PFSK-1 (cell line): ENCODE measurements at regions not wholly inside any gene's neighbourhood (a gene's known extent, or its start where the extent isn't known, plus 50 kb on each side); places are given as distances from the start of the nearest gene placed in this dataset.

ENCODE experiments used
- FOXP2 ChIP-seq: optimal IDR thresholded peaks from 2 replicates; pipeline ENCODE3; 2011; ENCODE audit warnings: borderline replicate concordance, control low read depth, inconsistent platforms; ENCODE audit not compliant: insufficient read depth; ENCODE audit errors: extremely low read length, extremely low read depth
- POLR2AphosphoS5 ChIP-seq: IDR thresholded peaks from 2 replicates; pipeline ENCODE4 v1.6.1; 2012; ENCODE audit warnings: low read depth, mild to moderate bottlenecking, control low read depth, low read length, moderate library complexity
- SIN3A ChIP-seq: IDR thresholded peaks from 2 replicates; pipeline ENCODE4 v1.6.1; 2012; ENCODE audit warnings: mild to moderate bottlenecking, low read length, moderate library complexity, borderline replicate concordance; ENCODE audit not compliant: insufficient read depth
- TAF1 ChIP-seq: IDR thresholded peaks from 2 replicates; pipeline ENCODE4 v1.6.1; 2012; ENCODE audit warnings: low read length, control low read depth, borderline replicate concordance; ENCODE audit not compliant: insufficient read depth

DNA sequence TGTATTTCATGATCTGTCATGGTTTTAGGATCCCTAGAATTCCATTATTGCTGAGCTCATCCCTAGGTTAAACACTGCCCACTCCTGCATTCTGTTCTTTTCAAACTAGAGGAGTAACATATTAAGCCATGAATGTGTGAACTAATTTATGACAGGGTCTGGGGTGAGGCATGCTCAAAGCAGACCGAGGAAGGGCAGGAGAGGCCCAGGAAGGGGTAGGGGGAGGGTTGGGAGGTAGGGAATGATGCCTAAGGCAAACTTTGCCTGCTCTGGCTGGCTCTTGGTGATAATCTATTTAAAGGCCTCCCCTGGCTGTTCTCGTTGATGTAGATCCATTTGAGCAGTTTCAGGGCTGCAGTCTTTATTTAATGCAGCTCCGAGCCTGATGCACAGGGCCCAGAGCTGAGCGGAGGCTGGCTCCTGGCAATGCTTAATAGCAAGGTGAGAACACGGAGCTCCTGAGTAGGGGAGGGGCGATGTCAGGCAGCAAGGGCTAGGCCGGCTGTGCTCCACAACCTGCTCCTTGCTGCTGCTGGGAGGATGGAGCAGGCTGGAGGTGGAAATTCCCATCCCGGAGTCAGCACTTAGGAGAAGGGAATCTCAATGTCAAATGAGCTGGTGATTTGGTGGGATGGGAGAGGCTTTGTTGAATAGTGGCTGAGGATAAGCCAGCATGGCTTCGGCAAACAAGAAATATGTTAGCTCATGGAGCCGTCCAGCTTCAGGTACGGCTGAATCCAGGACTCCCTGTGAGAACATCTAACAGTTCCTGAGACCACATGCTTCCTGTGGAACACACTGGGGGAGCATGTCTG is 73.2 kb upstream of the UNC5A start:
- TF ChIP-seq TAF1 (no peak), SIN3A (no peak), POLR2AphosphoS5 (no peak), FOXP2 (no peak)
